ENCODE measurements at regions not wholly inside any gene's neighbourhood (a gene's known extent, or its start where the extent isn't known, plus 50 kb on each side); places are given as distances from the start of the nearest gene placed in this dataset.

DNA sequence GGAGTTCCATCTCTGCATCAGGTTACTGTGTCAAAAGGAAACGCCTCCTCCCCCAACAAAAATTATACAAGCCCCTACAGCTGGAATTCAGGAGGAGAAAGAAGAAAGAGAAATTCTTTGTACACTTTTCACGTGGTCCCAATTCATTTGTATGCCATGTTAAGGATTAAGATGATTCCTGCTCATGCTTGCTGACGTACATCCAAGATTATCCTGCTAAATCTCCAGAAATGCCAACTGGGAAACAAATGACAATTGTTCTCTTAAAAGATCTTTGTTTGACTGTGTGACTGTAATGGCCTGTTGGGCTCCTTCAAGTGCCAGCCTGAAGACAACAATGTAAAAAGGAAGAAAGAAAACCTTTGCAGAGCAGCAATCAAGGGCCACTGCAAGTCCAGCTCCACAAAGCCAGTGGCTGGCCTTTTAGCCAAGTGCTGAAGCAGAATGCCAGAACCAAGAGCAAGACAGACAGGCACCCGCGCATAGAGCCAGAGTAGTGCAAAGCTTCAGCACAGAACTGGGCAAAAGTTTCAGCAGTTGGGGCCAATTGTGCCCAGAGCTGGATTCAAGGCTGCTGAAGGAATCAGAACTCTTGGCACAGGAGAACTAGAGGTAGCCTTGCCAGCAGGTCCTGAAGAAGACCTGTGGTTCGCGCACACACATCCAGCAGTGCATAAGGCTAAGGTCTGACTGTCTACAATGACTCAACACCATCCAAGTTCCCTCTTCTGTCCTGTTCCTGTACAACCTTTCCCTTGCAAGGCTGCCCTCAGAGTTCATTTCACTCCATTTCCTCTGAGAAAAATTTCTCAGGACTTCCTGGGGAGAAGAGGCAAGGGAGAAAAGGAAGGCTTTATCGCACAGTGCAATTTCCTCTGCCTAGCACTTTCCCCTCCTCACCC, 209.7 kb upstream of the BMP4 start:
- no peak overlapping the region for H3K4me3 ChIP-seq
- H3K27me3 ChIP-seq = no peaks in the 10 kb centered on the region
- no peaks in the 10 kb centered on the region for H3K9me3 ChIP-seq (replicated peaks)
- no peak overlapping the region for H3K27ac ChIP-seq
- H3K4me1 ChIP-seq = peaks cover 18% of the 10 kb centered on the region
- DNase-seq = peak in 1 of 2 experiments; percentile 45
- no peaks in the 10 kb centered on the region for H3K36me3 ChIP-seq

GRCh38 chr14:54168489-54168888, 211.9 kb upstream of the BMP4 start:
- Histone ChIP-seq H3K36me3 (no peaks in the 10 kb centered on the region), H3K4me3 (no peak overlapping the region), H3K27ac (no peak overlapping the region), H3K27me3 (no peaks in the 10 kb centered on the region), H3K4me1 (peaks cover 20% of the 10 kb centered on the region), H3K9me3 (replicated peaks) (no peaks in the 10 kb centered on the region)
- no peak for DNase-seq

DNA sequence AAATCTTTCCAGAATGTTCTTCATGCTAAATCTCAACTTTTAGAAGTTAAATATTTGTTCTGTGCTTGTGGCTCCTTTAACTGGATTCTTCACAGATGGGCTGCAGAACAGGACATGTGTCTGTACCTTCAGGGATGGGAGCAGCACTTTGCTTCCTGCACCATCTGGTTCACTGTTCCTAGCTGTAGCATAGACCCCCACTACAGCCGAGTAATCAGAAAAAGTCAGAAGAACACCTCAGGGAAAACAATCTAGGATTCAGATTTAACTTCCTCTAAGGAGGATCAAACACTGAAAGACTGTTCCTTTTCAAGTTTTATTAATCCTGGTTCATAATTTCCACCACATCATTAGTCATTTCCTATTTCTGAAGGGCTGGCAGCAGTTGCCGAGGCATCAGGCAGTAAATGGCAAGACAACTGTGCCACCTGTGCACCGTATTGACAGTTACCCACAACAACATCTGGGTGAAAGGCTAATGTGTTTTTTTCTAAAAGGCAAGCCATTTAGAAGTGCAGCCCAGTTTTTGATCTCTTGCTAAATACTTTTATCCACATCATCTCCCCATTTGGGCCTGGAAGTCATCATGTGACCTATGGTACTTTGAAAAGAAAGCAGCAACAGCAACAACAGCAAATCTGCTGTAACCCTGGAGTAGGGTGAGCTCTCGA, 212.8 kb upstream of the BMP4 start:
- Histone ChIP-seq H3K4me1 (peaks cover 29% of the 10 kb centered on the region), H3K27ac (no peak overlapping the region; the same call in 1 of the 2 replicates), H3K36me3 (no peaks in the 10 kb centered on the region), H3K9me3 (replicated peaks) (no peaks in the 10 kb centered on the region), H3K4me3 (no peak overlapping the region), H3K27me3 (no peaks in the 10 kb centered on the region)
- DNase-seq = peak in 1 of 2 experiments; percentile 40

GRCh38 chr14:54170301-54170700, 213.7 kb upstream of the BMP4 start:
- no peaks in the 10 kb centered on the region for H3K9me3 ChIP-seq (replicated peaks)
- DNase-seq = no peak
- H3K4me1 ChIP-seq = peaks cover 35% of the 10 kb centered on the region
- no peaks in the 10 kb centered on the region for H3K27me3 ChIP-seq
- no peaks in the 10 kb centered on the region for H3K36me3 ChIP-seq
- H3K27ac ChIP-seq = no peak overlapping the region
- H3K4me3 ChIP-seq = no peak overlapping the region

DNA sequence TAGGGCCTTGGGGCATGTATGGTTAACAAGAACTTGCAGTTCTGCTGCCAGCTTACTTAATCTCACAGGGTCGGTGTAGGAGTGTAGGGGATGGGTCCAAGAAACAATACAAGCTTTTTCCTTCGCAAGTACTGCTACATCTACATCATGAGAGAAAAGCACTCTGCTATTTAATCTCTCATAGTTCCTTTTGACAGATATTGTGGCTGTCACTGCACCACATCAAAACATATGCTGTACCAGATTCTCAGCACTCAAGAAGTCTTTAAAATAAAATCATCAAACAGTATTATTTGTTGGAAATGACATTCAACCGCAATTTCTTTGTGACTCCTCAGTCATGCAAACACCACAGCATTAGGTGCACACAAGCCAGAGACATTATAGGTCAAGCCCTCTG, 215.5 kb upstream of the BMP4 start:
- Histone ChIP-seq H3K27ac (no peak overlapping the region), H3K4me3 (no peak overlapping the region), H3K4me1 (peaks cover 29% of the 10 kb centered on the region), H3K27me3 (no peaks in the 10 kb centered on the region), H3K36me3 (no peaks in the 10 kb centered on the region), H3K9me3 (replicated peaks) (no peaks in the 10 kb centered on the region)
- no peak for DNase-seq

- Histone ChIP-seq H3K4me1 (peaks cover 29% of the 10 kb centered on the region), H3K4me3 (no peak overlapping the region), H3K27me3 (no peaks in the 10 kb centered on the region), H3K9me3 (replicated peaks) (no peaks in the 10 kb centered on the region), H3K36me3 (no peaks in the 10 kb centered on the region), H3K27ac (no peak overlapping the region)
- no peak for DNase-seq
Observed at GRCh38 chr14:54172562-54172961, 215.9 kb upstream of the BMP4 start.

GRCh38 chr14:54173802-54174201, 217.2 kb upstream of the BMP4 start:
- Histone ChIP-seq H3K4me3 (no peak overlapping the region), H3K27me3 (no peaks in the 10 kb centered on the region), H3K4me1 (peaks cover 29% of the 10 kb centered on the region), H3K27ac (no peak overlapping the region), H3K36me3 (no peaks in the 10 kb centered on the region), H3K9me3 (replicated peaks) (no peaks in the 10 kb centered on the region)
- peak in 1 of 2 experiments; percentile 31 for DNase-seq

DNA sequence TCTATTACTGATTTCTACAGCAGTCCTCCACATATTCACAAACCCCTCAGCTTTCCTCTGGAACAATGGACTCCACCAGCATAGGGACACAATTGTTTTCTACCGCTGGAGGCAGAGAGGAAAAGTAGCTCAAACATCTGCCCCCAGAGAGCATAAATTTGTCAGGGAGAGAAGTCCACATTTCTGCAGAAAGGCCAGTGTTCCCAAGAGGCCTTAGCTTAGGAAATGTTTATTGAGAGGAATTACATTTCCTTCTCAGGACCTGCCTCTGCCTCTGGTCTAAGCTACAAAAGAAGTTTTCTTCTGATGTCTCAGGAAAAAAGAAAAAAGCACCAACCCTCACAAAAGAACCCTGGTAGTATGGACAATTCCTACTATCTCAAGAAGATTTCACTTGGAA, 217.8 kb upstream of the BMP4 start:
- Histone ChIP-seq H3K36me3 (no peaks in the 10 kb centered on the region), H3K4me1 (peaks cover 24% of the 10 kb centered on the region), H3K4me3 (no peak overlapping the region), H3K27me3 (no peaks in the 10 kb centered on the region), H3K27ac (no peak overlapping the region), H3K9me3 (replicated peaks) (no peaks in the 10 kb centered on the region)
- DNase-seq = peak in 1 of 2 experiments; percentile 43

DNA sequence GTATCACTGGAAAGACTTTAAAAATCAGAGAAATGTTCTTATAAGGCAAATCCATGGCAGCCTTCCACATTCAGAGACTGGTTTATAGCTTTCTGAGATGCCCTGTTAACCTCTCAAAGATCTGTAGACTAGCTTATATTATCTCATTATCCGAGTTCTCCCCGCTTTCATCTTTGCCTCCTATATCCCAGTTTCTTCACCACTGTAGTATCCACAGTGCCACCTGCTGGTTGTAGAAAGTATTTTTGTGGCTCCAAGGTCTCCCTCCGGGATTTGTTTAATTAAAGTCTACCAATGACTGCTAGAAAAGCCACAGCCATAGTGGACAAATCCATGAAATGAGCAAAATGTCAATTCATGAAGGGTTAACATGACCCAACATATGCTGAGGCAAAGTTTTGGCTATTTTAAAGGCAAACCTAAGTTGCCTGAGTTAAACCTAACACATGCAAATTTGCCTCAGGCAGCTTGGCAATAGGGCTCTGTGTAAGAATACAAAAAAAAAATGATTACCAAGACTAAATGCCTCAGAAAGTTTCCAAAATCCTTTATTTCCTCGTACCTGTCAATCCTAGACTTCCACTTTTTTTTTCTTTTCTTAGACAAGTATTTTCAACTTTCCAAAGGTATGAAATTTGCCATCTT, 218.8 kb upstream of the BMP4 start:
- H3K9me3 ChIP-seq (replicated peaks) = no peaks in the 10 kb centered on the region
- DNase-seq = peak; percentile 77 to 93
- H3K36me3 ChIP-seq = no peaks in the 10 kb centered on the region
- H3K27ac ChIP-seq = no peak overlapping the region
- peaks cover 20% of the 10 kb centered on the region for H3K4me1 ChIP-seq
- H3K27me3 ChIP-seq = no peaks in the 10 kb centered on the region
- H3K4me3 ChIP-seq = no peak overlapping the region

- H3K27ac ChIP-seq = no peak overlapping the region
- H3K9me3 ChIP-seq (replicated peaks) = no peaks in the 10 kb centered on the region
- no peaks in the 10 kb centered on the region for H3K36me3 ChIP-seq
- no peaks in the 10 kb centered on the region for H3K27me3 ChIP-seq
- H3K4me3 ChIP-seq = no peak overlapping the region
- DNase-seq = no peak
- H3K4me1 ChIP-seq = peaks cover 20% of the 10 kb centered on the region
Observed at GRCh38 chr14:54177019-54177418, 219.8 kb upstream of the CDKN3 start.

GRCh38 chr14:54177641-54178621, 218.9 kb upstream of the CDKN3 start:
- no peaks in the 10 kb centered on the region for H3K9me3 ChIP-seq (replicated peaks)
- H3K4me1 ChIP-seq = peaks cover 23% of the 10 kb centered on the region
- no peak for DNase-seq
- H3K27me3 ChIP-seq = no peaks in the 10 kb centered on the region
- no peak overlapping the region for H3K4me3 ChIP-seq
- no peak overlapping the region for H3K27ac ChIP-seq
- H3K36me3 ChIP-seq = no peaks in the 10 kb centered on the region

DNA sequence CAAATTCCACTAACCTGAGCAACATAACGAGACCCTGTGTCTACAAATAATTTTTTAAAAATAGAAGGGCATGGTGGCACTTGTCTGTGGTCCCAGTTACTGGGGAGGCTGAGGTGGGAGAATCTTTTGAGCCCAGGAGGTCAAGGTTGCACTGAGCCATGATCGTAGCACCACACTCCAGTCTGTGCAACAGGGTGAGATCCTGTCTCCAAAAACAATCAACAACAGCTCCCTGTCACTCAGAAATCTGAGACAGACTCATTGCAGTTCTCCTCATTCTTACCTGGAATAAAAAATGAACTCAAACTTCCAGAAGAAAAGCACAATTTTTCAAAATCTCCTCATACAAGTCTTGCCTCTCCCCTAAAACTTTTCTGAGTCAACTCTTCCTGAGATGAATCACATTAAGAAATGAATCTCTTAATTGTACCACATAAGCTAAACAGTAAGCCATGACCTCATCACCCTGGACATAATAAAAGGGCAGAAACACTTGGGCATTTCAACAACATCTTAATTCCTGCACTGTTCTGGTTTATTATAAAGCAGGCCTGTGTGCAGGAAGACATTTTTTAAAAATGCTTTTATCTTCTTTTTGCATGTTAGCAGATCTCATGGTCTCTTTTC, 214.3 kb upstream of the CDKN3 start:
- DNase-seq = peak in 1 of 2 experiments; percentile 9
- Histone ChIP-seq H3K4me3 (no peak overlapping the region), H3K27me3 (no peaks in the 10 kb centered on the region), H3K27ac (no peak overlapping the region), H3K36me3 (no peaks in the 10 kb centered on the region), H3K4me1 (0 out of 2 replicates have a peak, but pooled peaks cover 2% of the 10 kb centered on the region), H3K9me3 (replicated peaks) (no peaks in the 10 kb centered on the region)

GRCh38 chr14:54186821-54187763, 209.7 kb upstream of the CDKN3 start:
- Histone ChIP-seq H3K36me3 (no peaks in the 10 kb centered on the region), H3K27me3 (no peaks in the 10 kb centered on the region)
- no peak for DNase-seq

More at GRCh38 chr14:54186821-54187763, 209.7 kb upstream of the CDKN3 start:
- no peaks in the 10 kb centered on the region for H3K9me3 ChIP-seq (replicated peaks)
- no peak overlapping the region for H3K27ac ChIP-seq
- H3K4me1 ChIP-seq = 0 out of 2 replicates have a peak, but pooled peaks cover 2% of the 10 kb centered on the region
- no peak overlapping the region for H3K4me3 ChIP-seq

Measured in SJCRH30 (cell line).